Tibial nerve (tissue), 3 donors: ENCODE measurements at regions not wholly inside any gene's neighbourhood (a gene's known extent, or its start where the extent isn't known, plus 50 kb on each side); places are given as distances from the start of the nearest gene placed in this dataset.

ENCODE experiments used
- CTCF ChIP-seq, 5 experiments: fragments of 200-600 bp in 3 of 5; fragments of 450-650 bp in 2 of 5; sonication (generic) in 3 of 5; IDR thresholded peaks; one replicate each; pipeline ENCODE4 v1.5.1; 2016 to 2019; ENCODE audit warnings: antibody characterized with exemption in 5 of 5, mild to moderate bottlenecking in 3 of 5, moderate library complexity in 2 of 5
- POLR2A ChIP-seq, 2 donors: fragments of 450-650 bp; IDR thresholded peaks; one replicate each; pipeline ENCODE4 v1.6.1; 2017; ENCODE audit warnings: antibody characterized with exemption in 2 of 2, mild to moderate bottlenecking in 2 of 2, moderate library complexity in 2 of 2

GRCh38 chr16:62194828-62195227, 158.6 kb upstream of the CDH8 start:
- TF ChIP-seq CTCF (IDR thresholded peaks at IDR 0.05) = peak in 1 of 5 experiments; percentile 7
- TF ChIP-seq POLR2A (IDR thresholded peaks at IDR 0.05) = no peak
